Upper lobe of right lung (tissue), 1 donor: ENCODE measurements at regions not wholly inside any gene's neighbourhood (a gene's known extent, or its start where the extent isn't known, plus 50 kb on each side); places are given as distances from the start of the nearest gene placed in this dataset.
"Not testable (repeated sequence)": the region's sequence is repeated elsewhere in the genome, so short reads cannot be mapped to it uniquely, and the experiment has no call there.

Experiments used
- ATAC-seq: fragments of 200-7000 bp; cut with Tn5 transposase; one replicate; pipeline ENCODE4 v1.9.1; 2020; ENCODE audit warnings: mild to moderate bottlenecking, moderate library complexity
- DNase-seq: peaks from one replicate; pipeline ENCODE4 v3.0.0-alpha.2; 2020
- H3K27ac ChIP-seq: fragments of 200-600 bp; one replicate; pipeline ENCODE4 v1.8.0; 2022
- H3K27me3 ChIP-seq: fragments of 200-600 bp; one replicate; pipeline ENCODE4 v1.8.0; 2022; ENCODE audit warnings: mild to moderate bottlenecking
- H3K36me3 ChIP-seq: fragments of 200-600 bp; one replicate; pipeline ENCODE4 v1.8.0; 2022
- H3K4me1 ChIP-seq: fragments of 200-600 bp; one replicate; pipeline ENCODE4 v1.8.0; 2022
- H3K4me3 ChIP-seq: fragments of 200-600 bp; one replicate; pipeline ENCODE4 v1.8.0; 2022; ENCODE audit warnings: mild to moderate bottlenecking
- H3K9me3 ChIP-seq: fragments of 200-600 bp; one replicate; pipeline ENCODE4 v1.8.0; 2022
- intact Hi-C: fragments of 100-400 bp; cut with DNase I; formaldehyde crosslinking; loops from one replicate; pipeline ENCODE4 v1.11.0; 2022
- TF ChIP-seq, protein P1 (sequence below): fragments of 200-600 bp; IDR thresholded peaks from one replicate; pipeline ENCODE4 v1.8.0; 2022; ENCODE audit warnings: antibody characterized with exemption
- donor health status: DM: no; HTN: yes; CAD: no; lungs with severe emphysema.

DNA sequence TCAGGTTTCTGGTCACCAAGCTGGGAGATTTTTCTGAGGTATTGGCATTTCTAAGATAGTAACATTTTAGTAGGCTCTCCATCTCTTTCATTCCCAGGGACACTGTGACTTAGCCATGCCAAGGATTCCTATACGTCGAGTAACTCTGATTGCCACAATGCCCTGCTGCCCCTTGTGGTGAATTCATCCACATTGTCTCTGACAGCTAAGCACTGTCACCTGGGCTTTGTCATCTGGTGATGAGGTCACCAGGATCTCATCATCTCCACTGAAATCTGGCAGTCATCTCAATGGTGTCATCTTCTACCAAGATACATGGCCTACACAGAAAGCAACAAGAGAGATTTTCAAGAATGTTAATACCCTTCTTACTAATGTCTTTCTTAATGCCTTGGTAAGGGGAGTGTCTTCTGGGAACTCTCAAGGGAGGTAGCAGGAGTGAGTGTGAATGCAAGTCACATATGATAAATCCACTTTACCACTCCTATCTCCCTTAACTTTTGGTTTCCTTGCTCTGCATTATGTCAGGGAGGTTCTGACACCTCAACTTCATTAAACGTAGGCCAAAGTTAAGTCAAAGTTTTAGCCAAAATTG is 246.7 kb downstream of the CD109 start:
- intact Hi-C loops, result no loop called here
- DNase-seq (no peak), ATAC-seq (no peak)
- no peaks in the 10 kb centered on the region for H3K36me3 ChIP-seq
- TF ChIP-seq, protein P1, sequence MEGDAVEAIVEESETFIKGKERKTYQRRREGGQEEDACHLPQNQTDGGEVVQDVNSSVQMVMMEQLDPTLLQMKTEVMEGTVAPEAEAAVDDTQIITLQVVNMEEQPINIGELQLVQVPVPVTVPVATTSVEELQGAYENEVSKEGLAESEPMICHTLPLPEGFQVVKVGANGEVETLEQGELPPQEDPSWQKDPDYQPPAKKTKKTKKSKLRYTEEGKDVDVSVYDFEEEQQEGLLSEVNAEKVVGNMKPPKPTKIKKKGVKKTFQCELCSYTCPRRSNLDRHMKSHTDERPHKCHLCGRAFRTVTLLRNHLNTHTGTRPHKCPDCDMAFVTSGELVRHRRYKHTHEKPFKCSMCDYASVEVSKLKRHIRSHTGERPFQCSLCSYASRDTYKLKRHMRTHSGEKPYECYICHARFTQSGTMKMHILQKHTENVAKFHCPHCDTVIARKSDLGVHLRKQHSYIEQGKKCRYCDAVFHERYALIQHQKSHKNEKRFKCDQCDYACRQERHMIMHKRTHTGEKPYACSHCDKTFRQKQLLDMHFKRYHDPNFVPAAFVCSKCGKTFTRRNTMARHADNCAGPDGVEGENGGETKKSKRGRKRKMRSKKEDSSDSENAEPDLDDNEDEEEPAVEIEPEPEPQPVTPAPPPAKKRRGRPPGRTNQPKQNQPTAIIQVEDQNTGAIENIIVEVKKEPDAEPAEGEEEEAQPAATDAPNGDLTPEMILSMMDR, result no peak
- H3K4me3 ChIP-seq, result no peak overlapping the region
- H3K4me1 ChIP-seq, result no peaks in the 10 kb centered on the region
- no peaks in the 10 kb centered on the region for H3K9me3 ChIP-seq
- H3K27ac ChIP-seq, result no peak overlapping the region
- no peaks in the 10 kb centered on the region for H3K27me3 ChIP-seq

DNA sequence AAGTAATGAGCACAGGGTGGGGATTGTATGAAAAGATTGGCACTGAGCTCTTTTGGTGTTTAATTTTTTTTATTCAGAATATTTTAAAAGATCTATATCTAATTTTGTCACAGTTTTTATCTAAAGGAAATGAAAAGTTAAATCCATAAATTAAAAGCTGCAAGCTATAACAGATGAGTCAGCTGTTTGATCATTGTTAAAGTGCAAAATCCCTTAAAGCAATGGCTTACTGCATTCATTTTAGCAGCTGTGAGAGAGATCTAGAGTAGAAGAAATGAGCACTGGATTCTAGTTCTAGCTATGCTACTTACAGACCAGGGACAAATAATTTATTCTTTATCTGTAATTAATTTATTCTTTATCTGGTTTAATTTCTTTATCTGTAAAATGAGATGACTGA is 245.9 kb downstream of the CD109 start:
- intact Hi-C loops, result no loop called here
- H3K27me3 ChIP-seq, result no peaks in the 10 kb centered on the region
- H3K4me3 ChIP-seq, result no peak overlapping the region
- TF ChIP-seq, protein P1, result no peak
- no peaks in the 10 kb centered on the region for H3K4me1 ChIP-seq
- no peaks in the 10 kb centered on the region for H3K9me3 ChIP-seq
- DNase-seq (no peak), ATAC-seq (no peak)
- no peaks in the 10 kb centered on the region for H3K36me3 ChIP-seq
- no peak overlapping the region for H3K27ac ChIP-seq

DNA sequence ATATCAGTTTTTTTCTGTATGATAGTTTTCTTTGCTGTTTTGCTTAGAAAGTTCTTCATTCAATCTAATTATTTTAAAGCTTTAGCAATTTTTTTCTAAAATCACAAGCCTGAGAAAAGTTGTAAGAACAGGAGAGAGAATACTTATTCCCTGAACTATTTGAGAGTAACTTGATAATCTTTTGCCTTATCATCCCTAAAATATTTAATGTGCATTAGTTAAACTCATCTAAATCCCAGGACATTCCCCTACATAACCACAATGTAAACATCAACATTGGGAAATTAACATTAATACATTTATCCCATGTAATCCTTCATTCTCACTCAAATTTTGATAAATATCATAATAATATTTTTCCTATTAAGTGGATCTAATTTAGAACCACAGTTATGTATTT is 241.8 kb downstream of the CD109 start:
- Histone ChIP-seq H3K4me3 (no peak overlapping the region), H3K27ac (no peak overlapping the region), H3K9me3 (no peaks in the 10 kb centered on the region), H3K36me3 (no peaks in the 10 kb centered on the region), H3K27me3 (no peaks in the 10 kb centered on the region), H3K4me1 (no peaks in the 10 kb centered on the region)
- intact Hi-C loops, result no loop called here
- ATAC-seq (no peak), DNase-seq (no peak)
- TF ChIP-seq, protein P1, result no peak

DNA sequence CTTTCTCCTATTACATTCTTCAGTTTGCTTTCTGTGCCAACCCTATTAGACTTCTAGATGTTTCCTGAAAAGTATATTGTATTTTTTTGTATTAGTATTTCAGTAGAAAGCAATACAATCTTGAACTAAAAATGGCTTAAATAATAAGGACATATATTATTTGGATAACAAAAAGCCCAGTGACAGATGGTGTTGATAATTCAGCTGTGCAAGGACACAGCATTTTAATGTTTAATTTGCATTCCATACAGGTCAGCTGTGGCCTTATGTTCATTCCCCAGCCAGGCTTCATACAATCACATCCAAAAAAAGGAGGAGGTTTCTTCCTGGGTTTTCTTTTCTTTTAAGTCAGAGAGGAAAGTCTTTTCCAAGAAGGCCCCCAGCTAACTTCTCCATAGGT is 236.9 kb downstream of the CD109 start:
- DNase-seq (no peak), ATAC-seq (no peak)
- no peaks in the 10 kb centered on the region for H3K27me3 ChIP-seq
- peaks cover 9% of the 10 kb centered on the region for H3K9me3 ChIP-seq
- TF ChIP-seq, protein P1, result no peak
- H3K4me1 ChIP-seq, result no peaks in the 10 kb centered on the region
- no peaks in the 10 kb centered on the region for H3K36me3 ChIP-seq
- H3K27ac ChIP-seq, result no peak overlapping the region
- H3K4me3 ChIP-seq, result no peak overlapping the region
- intact Hi-C loops, result no loop called here

DNA sequence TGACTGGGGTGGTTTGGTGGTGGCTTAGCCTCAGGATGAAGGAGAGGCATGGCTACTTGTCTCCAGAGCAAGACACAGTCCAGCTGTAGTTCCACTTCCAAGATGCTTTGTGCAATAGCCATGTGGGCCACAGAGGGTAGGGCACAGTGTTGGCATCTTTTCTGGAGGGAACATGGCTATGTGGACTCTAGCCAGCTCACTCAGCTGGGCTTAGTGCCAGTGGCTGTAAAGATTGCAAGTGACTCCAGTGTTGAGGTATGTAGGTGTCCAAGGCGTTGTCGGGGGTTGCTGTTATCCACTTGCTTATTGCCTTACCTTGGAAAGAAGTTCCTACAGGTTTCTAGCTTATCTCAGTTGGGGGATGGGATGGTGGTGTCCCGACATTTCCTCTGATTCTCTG is 233.4 kb downstream of the CD109 start:
- H3K4me3 ChIP-seq, result no peak overlapping the region
- TF ChIP-seq, protein P1, result no peak
- H3K36me3 ChIP-seq, result no peaks in the 10 kb centered on the region
- H3K4me1 ChIP-seq, result no peaks in the 10 kb centered on the region
- ATAC-seq (peak; percentile 27), DNase-seq (no peak)
- intact Hi-C loops, result no loop called here
- no peaks in the 10 kb centered on the region for H3K27me3 ChIP-seq
- H3K9me3 ChIP-seq, result peaks cover 9% of the 10 kb centered on the region
- H3K27ac ChIP-seq, result no peak overlapping the region

DNA sequence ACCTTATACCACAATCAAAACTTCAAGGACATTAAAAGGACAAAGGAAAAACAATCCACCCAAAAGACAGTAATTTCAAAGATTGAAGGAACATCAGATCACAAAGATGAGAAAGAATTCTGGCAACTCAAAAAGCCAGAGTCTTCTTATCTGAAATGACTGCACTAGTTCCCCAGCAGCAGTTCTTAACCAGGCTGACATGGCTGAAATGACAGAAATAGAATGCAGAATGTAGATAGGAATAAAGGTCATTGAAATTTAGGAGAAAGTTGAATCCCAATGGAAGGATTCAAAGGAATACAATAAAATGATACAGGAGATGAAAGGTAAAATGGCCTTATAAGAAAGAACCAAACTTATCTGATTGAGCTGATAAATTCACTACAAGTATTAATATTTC is 231.4 kb downstream of the CD109 start:
- TF ChIP-seq, protein P1, result no peak
- H3K36me3 ChIP-seq, result no peaks in the 10 kb centered on the region
- no peak overlapping the region for H3K27ac ChIP-seq
- intact Hi-C loops, result no loop called here
- H3K4me3 ChIP-seq, result no peak overlapping the region
- DNase-seq (no peak), ATAC-seq (no peak)
- H3K4me1 ChIP-seq, result no peaks in the 10 kb centered on the region
- no peaks in the 10 kb centered on the region for H3K27me3 ChIP-seq
- peaks cover 9% of the 10 kb centered on the region for H3K9me3 ChIP-seq

DNA sequence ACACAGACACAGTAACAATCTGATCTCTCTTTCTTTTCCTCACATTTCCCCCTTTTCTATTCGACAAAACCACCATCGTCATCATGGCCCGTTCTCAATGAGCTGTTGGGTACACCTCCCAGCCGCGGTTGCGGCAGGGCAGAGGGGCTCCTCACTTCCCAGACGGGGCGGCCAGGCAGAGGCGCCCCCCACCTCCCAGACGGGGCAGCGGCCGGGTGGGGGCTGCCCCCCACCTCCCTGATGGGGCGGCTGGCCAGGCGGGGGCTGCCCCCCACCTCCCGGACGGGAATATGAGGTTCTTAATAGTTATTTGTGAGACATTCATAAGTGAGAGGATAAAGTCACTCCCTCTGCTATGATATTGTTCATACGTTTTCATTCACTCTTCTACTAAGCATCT is 229.7 kb downstream of the CD109 start:
- H3K27me3 ChIP-seq, H3K27ac ChIP-seq, DNase-seq, H3K36me3 ChIP-seq, H3K9me3 ChIP-seq, H3K4me1 ChIP-seq, H3K4me3 ChIP-seq, ATAC-seq, intact Hi-C loops: not testable (repeated sequence)
